HEK293T (cell line): ENCODE measurements at regions not wholly inside any gene's neighbourhood (a gene's known extent, or its start where the extent isn't known, plus 50 kb on each side); places are given as distances from the start of the nearest gene placed in this dataset.

Experiments
- BHLHE40 ChIP-seq: fragments of 450-650 bp; IDR thresholded peaks from 2 replicates; pipeline ENCODE4 v1.6.1; 2016; ENCODE audit warnings: mild to moderate bottlenecking, moderate library complexity, borderline replicate concordance
- CTBP1 ChIP-seq: fragments of 450-650 bp; IDR thresholded peaks from 2 replicates; pipeline ENCODE4 v1.6.1; 2016; ENCODE audit warnings: borderline replicate concordance
- ELF4 ChIP-seq: fragments of 450-650 bp; IDR thresholded peaks from 2 replicates; pipeline ENCODE4 v1.6.1; 2017; ENCODE audit warnings: antibody characterized with exemption
- FOXK2 ChIP-seq: fragments of 450-650 bp; IDR thresholded peaks from 2 replicates; pipeline ENCODE4 v1.6.1; 2016; ENCODE audit warnings: mild to moderate bottlenecking
- FOXM1 ChIP-seq: fragments of 450-650 bp; IDR thresholded peaks from 2 replicates; pipeline ENCODE4 v1.6.1; 2017; ENCODE audit warnings: mild to moderate bottlenecking, borderline replicate concordance
- NFRKB ChIP-seq: fragments of 450-650 bp; IDR thresholded peaks from 2 replicates; pipeline ENCODE4 v1.6.1; 2016; ENCODE audit warnings: mild to moderate bottlenecking, moderate library complexity
- SP1 ChIP-seq: fragments of 450-650 bp; IDR thresholded peaks from 2 replicates; pipeline ENCODE4 v1.6.1; 2017
- TARDBP ChIP-seq: fragments of 450-650 bp; IDR thresholded peaks from 2 replicates; pipeline ENCODE4 v1.6.1; 2016
- ZNF384 ChIP-seq: fragments of 450-650 bp; IDR thresholded peaks from 2 replicates; pipeline ENCODE4 v1.6.1; 2016
- TF ChIP-seq, protein P1 (sequence below): fragments of 450-650 bp; IDR thresholded peaks from 2 replicates; pipeline ENCODE4 v1.6.1; 2016

DNA sequence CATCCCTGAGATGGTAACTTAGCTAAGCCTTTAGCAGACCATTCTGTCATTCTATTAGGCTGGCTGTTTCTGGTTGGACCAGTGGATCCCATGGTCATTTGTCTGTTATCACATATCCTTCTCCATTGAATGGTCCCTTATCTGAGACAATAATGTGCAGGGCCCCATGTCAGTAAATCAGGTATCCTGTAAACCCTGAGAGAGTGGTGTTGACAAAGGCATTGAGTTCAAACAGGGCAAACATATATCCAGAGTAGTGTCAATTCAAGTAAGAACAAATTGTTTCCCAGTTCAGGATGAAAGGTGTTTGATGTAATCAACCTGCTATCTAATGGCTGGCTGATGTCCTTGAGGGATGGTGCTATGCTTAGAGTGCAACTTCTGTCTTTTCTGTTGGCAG lies 126.2 kb downstream of the LINC00237 start:
- no peak for TF ChIP-seq SP1
- TF ChIP-seq FOXK2 = no peak
- TF ChIP-seq ELF4 = no peak
- TF ChIP-seq TARDBP = no peak
- TF ChIP-seq NFRKB = no peak
- TF ChIP-seq CTBP1 = no peak
- TF ChIP-seq FOXM1 = no peak
- no peak for TF ChIP-seq BHLHE40
- TF ChIP-seq, protein P1, sequence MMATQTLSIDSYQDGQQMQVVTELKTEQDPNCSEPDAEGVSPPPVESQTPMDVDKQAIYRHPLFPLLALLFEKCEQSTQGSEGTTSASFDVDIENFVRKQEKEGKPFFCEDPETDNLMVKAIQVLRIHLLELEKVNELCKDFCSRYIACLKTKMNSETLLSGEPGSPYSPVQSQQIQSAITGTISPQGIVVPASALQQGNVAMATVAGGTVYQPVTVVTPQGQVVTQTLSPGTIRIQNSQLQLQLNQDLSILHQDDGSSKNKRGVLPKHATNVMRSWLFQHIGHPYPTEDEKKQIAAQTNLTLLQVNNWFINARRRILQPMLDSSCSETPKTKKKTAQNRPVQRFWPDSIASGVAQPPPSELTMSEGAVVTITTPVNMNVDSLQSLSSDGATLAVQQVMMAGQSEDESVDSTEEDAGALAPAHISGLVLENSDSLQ = no peak
- TF ChIP-seq ZNF384 = no peak
